ENCODE measurements at regions not wholly inside any gene's neighbourhood (a gene's known extent, or its start where the extent isn't known, plus 50 kb on each side); places are given as distances from the start of the nearest gene placed in this dataset.

GRCh38 chr16:35146031-35146710, 1686.8 kb downstream of the TP53TG3F start:
- no peaks in the 10 kb centered on the region for H4K20me1 ChIP-seq (ENCODE audit: insufficient read depth)
- no peak overlapping the region for H2AFZ ChIP-seq (ENCODE audit: low read depth)
- H3K4me1 ChIP-seq (ENCODE audit: low read depth, poor library complexity, severe bottlenecking): no peaks in the 10 kb centered on the region
- H3K79me2 ChIP-seq (ENCODE audit: insufficient read depth, low read depth): no peaks in the 10 kb centered on the region
- no peaks in the 10 kb centered on the region for H3K27me3 ChIP-seq (ENCODE audit: insufficient read depth, low read depth)
- H3K27ac ChIP-seq: no peak overlapping the region
- H3K4me2 ChIP-seq: no peak overlapping the region
- no peak for TF ChIP-seq CTCF (conservative IDR thresholded peaks at IDR 0.05; ENCODE audit: low read depth, low read length)
- H3K4me3 ChIP-seq (IDR thresholded peaks at IDR 0.05; ENCODE audit: insufficient read depth, low read depth, low read length): no peak overlapping the region
- no peak overlapping the region for H3K9ac ChIP-seq
- no peaks in the 10 kb centered on the region for H3K36me3 ChIP-seq (ENCODE audit: insufficient read depth)

- Histone ChIP-seq H3K4me2 (no peak overlapping the region), H3K27ac (no peak overlapping the region), H3K4me1 (ENCODE audit: low read depth, poor library complexity, severe bottlenecking) (no peaks in the 10 kb centered on the region), H2AFZ (ENCODE audit: low read depth) (no peak overlapping the region), H4K20me1 (ENCODE audit: insufficient read depth) (no peaks in the 10 kb centered on the region), H3K36me3 (ENCODE audit: insufficient read depth) (no peaks in the 10 kb centered on the region), H3K79me2 (ENCODE audit: insufficient read depth, low read depth) (no peaks in the 10 kb centered on the region), H3K4me3 (IDR thresholded peaks at IDR 0.05; ENCODE audit: insufficient read depth, low read depth, low read length) (no peak overlapping the region), H3K9ac (no peak overlapping the region), H3K27me3 (ENCODE audit: insufficient read depth, low read depth) (no peaks in the 10 kb centered on the region)
- no peak for TF ChIP-seq CTCF (conservative IDR thresholded peaks at IDR 0.05; ENCODE audit: low read depth, low read length)
These were observed 1687.5 kb downstream of the TP53TG3F start for GRCh38 chr16:35146723-35147458.

- no peaks in the 10 kb centered on the region for H3K4me1 ChIP-seq (ENCODE audit: low read depth, poor library complexity, severe bottlenecking)
- H3K4me2 ChIP-seq: no peak overlapping the region
- no peaks in the 10 kb centered on the region for H3K27me3 ChIP-seq (ENCODE audit: insufficient read depth, low read depth)
These were observed 1688.4 kb downstream of the TP53TG3F start for GRCh38 chr16:35147556-35148504.

More at GRCh38 chr16:35147556-35148504, 1688.4 kb downstream of the TP53TG3F start:
- Histone ChIP-seq H3K4me3 (IDR thresholded peaks at IDR 0.05; ENCODE audit: insufficient read depth, low read depth, low read length) (no peak overlapping the region), H2AFZ (ENCODE audit: low read depth) (no peak overlapping the region), H3K27ac (no peak overlapping the region), H4K20me1 (ENCODE audit: insufficient read depth) (no peaks in the 10 kb centered on the region), H3K9ac (no peak overlapping the region), H3K79me2 (ENCODE audit: insufficient read depth, low read depth) (no peaks in the 10 kb centered on the region), H3K36me3 (ENCODE audit: insufficient read depth) (no peaks in the 10 kb centered on the region)
- TF ChIP-seq CTCF (conservative IDR thresholded peaks at IDR 0.05; ENCODE audit: low read depth, low read length): no peak

All from KMS-11 (cell line).